ENCODE measurements at regions not wholly inside any gene's neighbourhood (a gene's known extent, or its start where the extent isn't known, plus 50 kb on each side); places are given as distances from the start of the nearest gene placed in this dataset.

- no peak for DNase-seq
Measured at GRCh38 chr4:14752341-14753046, 249.8 kb upstream of the CPEB2 start.

- DNase-seq: no peak
Measured at GRCh38 chr4:14767142-14767541, 235.1 kb upstream of the CPEB2 start.

- no peak for DNase-seq
Measured at GRCh38 chr4:14768449-14768848, 233.8 kb upstream of the CPEB2 start.

GRCh38 chr4:14769993-14770392 lies 232.3 kb upstream of the CPEB2 start:
- no peak for DNase-seq

GRCh38 chr4:14771094-14771493 lies 231.2 kb upstream of the CPEB2 start:
- DNase-seq: no peak

GRCh38 chr4:14771504-14772175 lies 230.6 kb upstream of the CPEB2 start:
- no peak for DNase-seq

- DNase-seq: no peak
Measured at GRCh38 chr4:14772388-14772787, 229.9 kb upstream of the CPEB2 start.

- DNase-seq: no peak
Measured at GRCh38 chr4:14783011-14783877, 219.0 kb upstream of the CPEB2 start.

- DNase-seq: no peak
Measured at GRCh38 chr4:14787221-14787620, 215.1 kb upstream of the CPEB2 start.

- DNase-seq: no peak
Measured at GRCh38 chr4:14787894-14788293, 214.4 kb upstream of the CPEB2 start.

- no peak for DNase-seq
Measured at GRCh38 chr4:14790494-14790893, 211.8 kb upstream of the CPEB2 start.

GRCh38 chr4:14792702-14793227 lies 209.5 kb upstream of the CPEB2 start:
- no peak for DNase-seq

- DNase-seq: no peak
Measured at GRCh38 chr4:14800977-14801376, 201.3 kb upstream of the CPEB2 start.

GRCh38 chr4:14802596-14802995 lies 199.7 kb upstream of the CPEB2 start:
- DNase-seq: no peak

GRCh38 chr4:14807856-14808255 lies 194.4 kb upstream of the CPEB2 start:
- DNase-seq: no peak

GRCh38 chr4:14809203-14809602 lies 193.1 kb upstream of the CPEB2 start:
- no peak for DNase-seq

GRCh38 chr4:14810121-14810520 lies 192.2 kb upstream of the CPEB2 start:
- no peak for DNase-seq

- DNase-seq: no peak
Measured at GRCh38 chr4:14810568-14810967, 191.7 kb upstream of the CPEB2 start.

- DNase-seq: no peak
Measured at GRCh38 chr4:14812101-14812500, 190.2 kb upstream of the CPEB2 start.

- no peak for DNase-seq
Measured at GRCh38 chr4:14816623-14817261, 185.5 kb upstream of the CPEB2 start.

- DNase-seq: no peak
Measured at GRCh38 chr4:14824189-14824588, 178.1 kb upstream of the CPEB2 start.

- no peak for DNase-seq
Measured at GRCh38 chr4:14827111-14827510, 175.2 kb upstream of the CPEB2 start.

GRCh38 chr4:14829795-14830194 lies 172.5 kb upstream of the CPEB2 start:
- no peak for DNase-seq
